Panc1 (cell line): ENCODE measurements at regions not wholly inside any gene's neighbourhood (a gene's known extent, or its start where the extent isn't known, plus 50 kb on each side); places are given as distances from the start of the nearest gene placed in this dataset.
"Not testable (repeated sequence)": the region's sequence is repeated elsewhere in the genome, so short reads cannot be mapped to it uniquely, and the experiment has no call there.

Experiments
- ATAC-seq: fragments of 200-7000 bp; cut with Tn5 transposase; 2 replicates; pipeline ENCODE4 v1.9.1; 2020; ENCODE audit warnings: mild to moderate bottlenecking, moderate library complexity
- BruUV-seq: library from RNA; stranded (reverse); fragments of 400-500 nt; replicated peaks from 2 replicates; lab custom pipeline; 2021; lab: Mats Ljungman, UMichigan
- CTCF ChIA-PET: fragments of 300-600 bp; sonication (Branson Sonifier 250); formaldehyde crosslinking; loops from one replicate; lab custom pipeline; 2022; ENCODE audit warnings: antibody characterized with exemption; lab: Charles Lee
- POLR2A ChIA-PET: fragments of 300-600 bp; sonication (Branson Sonifier 250); formaldehyde crosslinking; loops from one replicate; lab custom pipeline; 2022; ENCODE audit warnings: antibody characterized with exemption; lab: Charles Lee
- DNase-seq: peaks from one replicate; pipeline ENCODE4 v3.0.0-alpha.2; 2010; ENCODE audit warnings: low read depth, low spot score
- H3K27ac ChIP-seq: 2 replicates; pipeline ENCODE4 v1.5.1; 2011; ENCODE audit warnings: mild to moderate bottlenecking, low read length, inconsistent platforms
- H3K27me3 ChIP-seq: fragments of 200-500 bp; sonication (Bioruptor generic); 2 replicates; pipeline ENCODE4 v1.6.0; 2014; ENCODE audit warnings: low read length, inconsistent platforms; ENCODE audit not compliant: control insufficient read depth, insufficient read depth
- H3K36me3 ChIP-seq: fragments of 200-500 bp; sonication (Bioruptor generic); 2 replicates; pipeline ENCODE4 v1.5.1; 2014; ENCODE audit warnings: inconsistent platforms, mild to moderate bottlenecking, low read length, moderate library complexity; ENCODE audit not compliant: control insufficient read depth, insufficient read depth
- H3K4me1 ChIP-seq: 2 replicates; pipeline ENCODE4 v1.5.1; 2011; ENCODE audit warnings: inconsistent platforms, mild to moderate bottlenecking, low read length, moderate library complexity; ENCODE audit not compliant: control insufficient read depth, insufficient read depth
- H3K4me3 ChIP-seq, 2 experiments: 2 replicates each; pipeline ENCODE4 v1.5.1; 2011 to 2012; ENCODE audit warnings: low read depth in 2 of 2, low read length in 2 of 2, mild to moderate bottlenecking in 2 of 2, inconsistent platforms in 1 of 2, moderate library complexity in 1 of 2
- H3K9me3 ChIP-seq: fragments of 200-500 bp; sonication (Bioruptor generic); 2 replicates; pipeline ENCODE4 v1.5.1; 2014; ENCODE audit warnings: low read depth, mild to moderate bottlenecking, inconsistent platforms, low read length, moderate library complexity; ENCODE audit not compliant: control insufficient read depth, insufficient read depth
- POLR2AphosphoS5 ChIP-seq: IDR thresholded peaks from 2 replicates; pipeline ENCODE4 v1.6.1; 2012; ENCODE audit warnings: mild to moderate bottlenecking, low read depth, low read length, moderate library complexity
- SIN3A ChIP-seq: IDR thresholded peaks from 2 replicates; pipeline ENCODE4 v1.6.1; 2012; ENCODE audit warnings: low read depth, mild to moderate bottlenecking, low read length, moderate library complexity, borderline replicate concordance; ENCODE audit not compliant: insufficient read depth
- TCF7L2 ChIP-seq: IDR thresholded peaks from 2 replicates; pipeline ENCODE4 v1.6.1; 2011; ENCODE audit warnings: mild to moderate bottlenecking, low read depth, low read length, inconsistent platforms
- in situ Hi-C: cut with HindIII; loops from 2 replicates; pipeline ENCODE4 v1.10.0; 2016; ENCODE audit warnings: low sequenced_read_pairs, low pct_unique_long_range_greater_than_20kb
- intact Hi-C: fragments of 100-400 bp; cut with micrococcal nuclease; formaldehyde crosslinking; loops from one replicate; pipeline ENCODE4 v1.10.0; 2022; ENCODE audit not compliant: unreplicated experiment
- TF ChIP-seq, protein P1 (sequence below): fragments of 450-650 bp; IDR thresholded peaks from 2 replicates; pipeline ENCODE4 v1.5.1; 2017; ENCODE audit warnings: mild to moderate bottlenecking
- TF ChIP-seq, protein P2 (sequence below), 2 experiments: IDR thresholded peaks; 2 replicates each; pipeline ENCODE4 v1.6.1; 2011 to 2012; ENCODE audit warnings: low read depth in 2 of 2, control low read depth in 1 of 2, low read length in 1 of 2, mild to moderate bottlenecking in 1 of 2, moderate library complexity in 1 of 2; ENCODE audit not compliant: insufficient read depth in 1 of 2

DNA sequence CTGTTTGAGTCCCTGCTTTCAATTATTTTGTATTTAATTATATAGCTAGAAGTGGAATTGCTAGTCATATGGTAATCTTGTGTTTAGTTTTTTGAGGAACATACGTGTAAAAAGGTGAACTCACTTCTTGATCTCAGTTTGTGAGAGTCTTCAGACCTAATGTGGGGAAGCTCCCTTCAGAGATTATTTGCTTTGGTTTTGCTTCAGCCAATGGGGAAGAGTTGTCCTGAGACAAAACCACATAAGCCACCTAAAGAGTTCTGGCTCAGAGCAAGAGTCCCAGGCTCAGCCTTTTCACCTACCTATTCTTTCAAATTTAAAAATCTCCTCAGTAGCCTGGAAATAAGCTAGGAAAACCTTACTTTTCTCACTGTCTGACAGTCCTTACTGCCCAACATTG, 138.4 kb downstream of the UCK2 start:
- CTCF ChIA-PET = no interaction called here
- Histone ChIP-seq H3K36me3 (no peaks in the 10 kb centered on the region), H3K4me1 (no peaks in the 10 kb centered on the region), H3K9me3 (no peaks in the 10 kb centered on the region), H3K27me3 (no peaks in the 10 kb centered on the region), H3K4me3 (no peak overlapping the region), H3K27ac (no peak overlapping the region)
- in situ Hi-C loops (no loop called here), intact Hi-C loops (no loop called here)
- ATAC-seq (no peak), DNase-seq (no peak)
- TF ChIP-seq, protein P1, sequence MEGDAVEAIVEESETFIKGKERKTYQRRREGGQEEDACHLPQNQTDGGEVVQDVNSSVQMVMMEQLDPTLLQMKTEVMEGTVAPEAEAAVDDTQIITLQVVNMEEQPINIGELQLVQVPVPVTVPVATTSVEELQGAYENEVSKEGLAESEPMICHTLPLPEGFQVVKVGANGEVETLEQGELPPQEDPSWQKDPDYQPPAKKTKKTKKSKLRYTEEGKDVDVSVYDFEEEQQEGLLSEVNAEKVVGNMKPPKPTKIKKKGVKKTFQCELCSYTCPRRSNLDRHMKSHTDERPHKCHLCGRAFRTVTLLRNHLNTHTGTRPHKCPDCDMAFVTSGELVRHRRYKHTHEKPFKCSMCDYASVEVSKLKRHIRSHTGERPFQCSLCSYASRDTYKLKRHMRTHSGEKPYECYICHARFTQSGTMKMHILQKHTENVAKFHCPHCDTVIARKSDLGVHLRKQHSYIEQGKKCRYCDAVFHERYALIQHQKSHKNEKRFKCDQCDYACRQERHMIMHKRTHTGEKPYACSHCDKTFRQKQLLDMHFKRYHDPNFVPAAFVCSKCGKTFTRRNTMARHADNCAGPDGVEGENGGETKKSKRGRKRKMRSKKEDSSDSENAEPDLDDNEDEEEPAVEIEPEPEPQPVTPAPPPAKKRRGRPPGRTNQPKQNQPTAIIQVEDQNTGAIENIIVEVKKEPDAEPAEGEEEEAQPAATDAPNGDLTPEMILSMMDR = no peak
- TF ChIP-seq TCF7L2 (no peak), POLR2AphosphoS5 (no peak), SIN3A (no peak)
- TF ChIP-seq, protein P2, sequence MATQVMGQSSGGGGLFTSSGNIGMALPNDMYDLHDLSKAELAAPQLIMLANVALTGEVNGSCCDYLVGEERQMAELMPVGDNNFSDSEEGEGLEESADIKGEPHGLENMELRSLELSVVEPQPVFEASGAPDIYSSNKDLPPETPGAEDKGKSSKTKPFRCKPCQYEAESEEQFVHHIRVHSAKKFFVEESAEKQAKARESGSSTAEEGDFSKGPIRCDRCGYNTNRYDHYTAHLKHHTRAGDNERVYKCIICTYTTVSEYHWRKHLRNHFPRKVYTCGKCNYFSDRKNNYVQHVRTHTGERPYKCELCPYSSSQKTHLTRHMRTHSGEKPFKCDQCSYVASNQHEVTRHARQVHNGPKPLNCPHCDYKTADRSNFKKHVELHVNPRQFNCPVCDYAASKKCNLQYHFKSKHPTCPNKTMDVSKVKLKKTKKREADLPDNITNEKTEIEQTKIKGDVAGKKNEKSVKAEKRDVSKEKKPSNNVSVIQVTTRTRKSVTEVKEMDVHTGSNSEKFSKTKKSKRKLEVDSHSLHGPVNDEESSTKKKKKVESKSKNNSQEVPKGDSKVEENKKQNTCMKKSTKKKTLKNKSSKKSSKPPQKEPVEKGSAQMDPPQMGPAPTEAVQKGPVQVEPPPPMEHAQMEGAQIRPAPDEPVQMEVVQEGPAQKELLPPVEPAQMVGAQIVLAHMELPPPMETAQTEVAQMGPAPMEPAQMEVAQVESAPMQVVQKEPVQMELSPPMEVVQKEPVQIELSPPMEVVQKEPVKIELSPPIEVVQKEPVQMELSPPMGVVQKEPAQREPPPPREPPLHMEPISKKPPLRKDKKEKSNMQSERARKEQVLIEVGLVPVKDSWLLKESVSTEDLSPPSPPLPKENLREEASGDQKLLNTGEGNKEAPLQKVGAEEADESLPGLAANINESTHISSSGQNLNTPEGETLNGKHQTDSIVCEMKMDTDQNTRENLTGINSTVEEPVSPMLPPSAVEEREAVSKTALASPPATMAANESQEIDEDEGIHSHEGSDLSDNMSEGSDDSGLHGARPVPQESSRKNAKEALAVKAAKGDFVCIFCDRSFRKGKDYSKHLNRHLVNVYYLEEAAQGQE (IDR thresholded peaks at IDR 0.05; ENCODE audit: insufficient read depth in 1 of 2, low read depth in 2 of 2, low read length in 1 of 2) = no peak
- POLR2A ChIA-PET = no interaction called here
- BruUV-seq = no TSS peak

DNA sequence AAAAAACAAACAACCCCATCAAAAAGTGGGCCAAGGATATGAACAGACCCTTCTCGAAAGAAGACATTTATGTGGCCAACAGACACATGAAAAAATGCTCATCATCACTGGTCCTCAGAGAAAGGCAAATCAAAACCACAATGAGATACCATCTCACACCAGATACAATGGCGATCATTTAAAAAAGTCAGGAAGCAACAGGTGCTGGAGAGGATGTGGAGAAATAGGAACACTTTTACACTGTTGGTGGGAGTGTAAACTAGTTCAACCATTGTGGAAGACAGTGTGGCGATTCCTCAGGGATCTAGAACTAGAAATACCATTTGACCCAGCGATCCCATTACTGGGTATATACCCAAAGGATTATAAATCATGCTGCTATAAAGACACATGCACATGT, 142.0 kb downstream of the UCK2 start:
- in situ Hi-C loops, BruUV-seq, intact Hi-C loops, H3K4me1 ChIP-seq, H3K4me3 ChIP-seq, POLR2A ChIA-PET, H3K9me3 ChIP-seq, ATAC-seq, CTCF ChIA-PET, H3K27me3 ChIP-seq, H3K27ac ChIP-seq, DNase-seq, H3K36me3 ChIP-seq: not testable (repeated sequence)

DNA sequence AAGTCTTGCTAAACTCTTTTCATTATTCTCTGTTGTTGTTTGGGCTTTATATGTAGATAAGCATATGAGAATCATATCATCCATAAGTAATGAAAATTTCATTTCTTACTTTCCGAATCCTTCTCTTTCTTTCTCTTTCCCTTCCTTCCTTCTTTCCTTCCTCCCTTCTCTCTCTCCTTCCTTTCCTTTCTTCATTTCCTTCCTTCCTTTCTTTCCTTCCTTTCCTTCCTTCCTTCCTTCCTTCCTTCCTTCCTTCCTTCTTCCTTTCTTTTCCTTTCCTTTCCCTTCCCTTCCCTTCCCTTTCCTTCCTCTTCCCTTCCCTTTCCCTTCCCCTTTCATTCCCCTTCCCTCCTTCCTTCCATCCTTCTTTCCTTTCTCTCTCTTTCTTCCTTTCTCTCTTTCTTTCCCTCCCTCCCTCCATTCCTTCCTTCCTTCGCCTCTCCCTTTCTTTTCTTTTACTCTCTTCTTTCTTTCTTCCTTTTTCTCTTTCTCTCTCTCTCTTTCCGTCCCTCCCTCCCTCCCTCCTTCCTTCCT, 147.3 kb downstream of the UCK2 start:
- BruUV-seq = no TSS peak
- intact Hi-C loops (no loop called here), in situ Hi-C loops (no loop called here)
- ChIA-PET CTCF (no interaction called here), POLR2A (no interaction called here)
- DNase-seq (no peak), ATAC-seq (no peak)
- TF ChIP-seq, protein P1 = no peak
- TF ChIP-seq, protein P2 (IDR thresholded peaks at IDR 0.05; ENCODE audit: insufficient read depth in 1 of 2, low read depth in 2 of 2, low read length in 1 of 2) = no peak
- no peak for TF ChIP-seq TCF7L2
- no peak for TF ChIP-seq POLR2AphosphoS5
- TF ChIP-seq SIN3A = no peak
- Histone ChIP-seq H3K27me3 (no peaks in the 10 kb centered on the region), H3K27ac (no peak overlapping the region), H3K4me1 (no peaks in the 10 kb centered on the region), H3K36me3 (no peaks in the 10 kb centered on the region), H3K4me3 (no peak overlapping the region), H3K9me3 (no peaks in the 10 kb centered on the region)
